ENCODE measurements at regions not wholly inside any gene's neighbourhood (a gene's known extent, or its start where the extent isn't known, plus 50 kb on each side); places are given as distances from the start of the nearest gene placed in this dataset.

DNA sequence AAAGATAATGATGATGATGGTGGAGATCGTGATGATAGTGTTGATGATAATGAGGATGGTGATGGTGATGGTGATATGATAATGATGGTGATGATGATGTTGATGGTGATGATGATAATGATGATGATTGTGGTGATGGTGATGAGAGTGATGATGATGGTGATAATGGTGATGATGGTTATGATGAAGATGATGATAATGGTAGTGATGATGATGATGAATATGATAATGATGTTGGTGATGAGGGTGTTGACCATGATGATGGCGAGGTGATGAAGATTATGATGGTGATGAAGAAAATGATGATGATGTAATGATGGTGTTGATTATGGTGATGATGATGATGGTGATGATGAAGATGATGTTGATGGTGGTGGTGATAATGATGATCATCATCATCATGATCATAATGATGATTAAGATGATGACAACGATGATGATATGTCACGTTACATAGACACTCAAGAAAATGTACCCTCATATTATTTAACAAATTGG lies 1106.4 kb downstream of the NLGN4X start:
- H3K9me3 Mint-ChIP-seq: no peaks in the 10 kb centered on the region
- DNase-seq (ENCODE audit: low spot score in 2 of 2) (no peak), ATAC-seq (no peak)
- H3K27ac Mint-ChIP-seq: no peak overlapping the region
- no peaks in the 10 kb centered on the region for H3K36me3 Mint-ChIP-seq

DNA sequence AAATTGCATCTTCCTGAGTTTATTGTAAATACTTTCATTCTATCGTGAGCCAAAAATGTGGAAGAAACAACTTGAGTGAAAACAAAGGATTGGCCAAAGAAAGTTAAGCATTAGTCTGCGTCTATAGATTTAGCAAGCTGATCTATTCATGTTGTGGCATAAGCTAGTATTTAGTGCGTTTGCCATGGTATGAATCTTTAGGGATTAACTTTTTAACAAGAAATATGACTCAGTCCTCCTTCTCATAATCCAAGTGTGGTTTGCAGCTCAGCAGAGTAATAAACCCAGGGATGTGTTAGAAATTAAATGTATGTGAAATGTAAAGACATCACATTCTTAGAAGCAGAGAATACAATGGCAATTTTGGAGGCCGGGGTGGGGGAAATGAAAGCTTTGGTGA lies 1110.9 kb downstream of the NLGN4X start:
- DNase-seq (ENCODE audit: low spot score in 2 of 2): no peak
- ATAC-seq: no peak
- H3K36me3 Mint-ChIP-seq: no peaks in the 10 kb centered on the region
- H3K27ac Mint-ChIP-seq: no peak overlapping the region
- no peaks in the 10 kb centered on the region for H3K9me3 Mint-ChIP-seq

DNA sequence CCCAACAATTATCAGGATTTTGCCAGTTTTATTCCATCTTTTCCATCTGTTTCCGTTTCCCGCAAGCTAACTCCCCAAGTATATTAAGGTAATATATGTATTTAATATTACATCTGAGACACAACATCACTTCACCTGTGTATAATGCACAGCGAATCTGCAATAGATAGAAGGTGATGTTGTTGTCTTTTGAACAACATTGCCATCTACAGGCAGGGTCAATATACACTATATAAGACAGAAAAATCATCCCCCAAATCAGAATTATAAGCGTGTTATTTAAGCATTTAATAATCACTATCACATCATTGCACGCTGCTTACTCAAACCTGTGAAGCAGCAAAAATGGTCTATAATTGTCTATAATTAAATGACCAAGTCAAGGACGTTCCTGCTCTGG lies 1115.5 kb downstream of the NLGN4X start:
- DNase-seq (ENCODE audit: low spot score in 2 of 2) (no peak), ATAC-seq (no peak)
- H3K27ac Mint-ChIP-seq: no peak overlapping the region
- no peaks in the 10 kb centered on the region for H3K9me3 Mint-ChIP-seq
- no peaks in the 10 kb centered on the region for H3K36me3 Mint-ChIP-seq

DNA sequence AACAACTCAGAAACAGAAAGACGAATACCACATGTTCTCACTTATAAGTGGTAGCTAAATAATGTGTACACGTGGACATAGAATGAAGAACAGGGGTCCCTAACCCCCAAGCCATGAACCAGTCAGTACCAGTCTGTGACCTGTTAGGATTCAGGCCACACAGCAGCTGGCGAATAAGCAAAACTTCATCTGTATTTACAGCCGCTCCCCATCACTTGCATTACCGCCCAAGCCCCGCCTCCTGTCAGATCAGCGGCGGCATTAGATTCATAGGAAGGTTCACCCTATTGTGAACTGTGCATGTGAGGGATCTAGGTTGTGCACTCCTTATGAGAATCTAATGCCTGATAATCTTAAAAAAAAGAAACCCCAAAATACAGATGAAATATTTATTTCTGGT lies 1128.7 kb downstream of the NLGN4X start:
- H3K36me3 Mint-ChIP-seq: no peaks in the 10 kb centered on the region
- DNase-seq (ENCODE audit: low spot score in 2 of 2) (no peak), ATAC-seq (no peak)
- no peak overlapping the region for H3K27ac Mint-ChIP-seq
- peaks cover 0 to 3% of the 10 kb centered on the region in 2 donors for H3K9me3 Mint-ChIP-seq

DNA sequence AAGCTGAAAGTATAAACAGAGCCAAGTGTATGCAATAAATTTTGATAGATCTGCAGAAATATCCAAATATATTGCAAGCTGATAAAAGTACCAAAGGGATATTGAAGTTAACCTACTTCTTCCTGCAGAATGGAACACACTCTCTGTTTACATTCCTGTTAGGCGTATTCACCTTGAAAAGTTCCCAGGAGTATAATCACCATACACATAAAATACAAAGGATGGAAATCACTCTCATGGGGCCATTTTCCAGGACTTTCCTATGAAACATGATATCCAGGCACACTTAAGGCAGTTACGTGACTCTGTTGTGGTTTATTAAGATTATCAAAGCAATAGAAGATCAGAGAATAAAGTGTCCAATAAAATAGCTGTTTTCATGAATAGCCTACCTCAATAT lies 1142.3 kb downstream of the NLGN4X start:
- ATAC-seq: no peak

DNA sequence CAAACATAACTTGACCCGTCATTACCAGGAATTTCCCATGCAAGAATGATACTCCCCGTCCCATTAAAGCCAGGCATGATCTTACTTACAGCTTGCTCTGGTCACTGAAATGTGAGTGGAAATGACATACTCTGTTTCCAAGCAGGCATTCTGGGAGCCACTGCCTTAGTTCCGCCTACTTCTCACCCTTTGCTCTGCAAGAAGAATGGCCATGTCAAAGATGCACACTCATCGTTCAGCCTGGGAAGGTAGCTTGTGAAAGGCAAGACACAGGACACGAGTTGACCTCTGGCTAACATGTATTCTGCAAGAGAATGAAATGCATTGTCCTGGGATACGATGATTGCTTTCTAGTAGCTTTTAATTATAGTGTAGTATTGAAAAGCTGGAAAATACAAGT lies 1144.4 kb downstream of the NLGN4X start:
- Mint-ChIP-seq H3K27ac (no peak overlapping the region), H3K36me3 (no peaks in the 10 kb centered on the region), H3K9me3 (no peaks in the 10 kb centered on the region)
- ATAC-seq (no peak), DNase-seq (ENCODE audit: low spot score in 2 of 2) (no peak)

More for the DNA sequence above, 1142.3 kb downstream of the NLGN4X start:
- no peak for DNase-seq (ENCODE audit: low spot score in 2 of 2)
- H3K9me3 Mint-ChIP-seq: no peaks in the 10 kb centered on the region
- H3K27ac Mint-ChIP-seq: no peak overlapping the region
- H3K36me3 Mint-ChIP-seq: no peaks in the 10 kb centered on the region

DNA sequence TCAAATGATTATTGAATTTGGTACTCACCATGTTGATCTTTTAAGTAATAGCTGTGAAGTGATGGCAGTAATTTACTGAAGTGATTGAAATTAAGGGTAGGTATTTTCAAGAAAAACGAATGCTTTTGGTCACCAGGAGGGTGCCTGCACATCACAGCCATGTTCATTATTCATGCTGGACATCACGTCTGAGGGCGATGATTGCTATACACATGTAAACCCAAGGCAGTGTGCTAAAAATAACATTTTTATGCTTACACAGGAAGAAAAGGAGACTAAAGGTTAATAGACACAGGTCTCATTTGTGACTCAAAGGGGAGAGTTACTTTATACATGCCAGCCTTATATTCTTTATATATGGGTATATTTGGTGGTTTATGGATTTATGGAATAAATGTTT lies 1146.0 kb downstream of the NLGN4X start:
- no peak for DNase-seq (ENCODE audit: low spot score in 2 of 2)
- ATAC-seq: no peak
- H3K9me3 Mint-ChIP-seq: no peaks in the 10 kb centered on the region
- no peaks in the 10 kb centered on the region for H3K36me3 Mint-ChIP-seq
- H3K27ac Mint-ChIP-seq: no peak overlapping the region

DNA sequence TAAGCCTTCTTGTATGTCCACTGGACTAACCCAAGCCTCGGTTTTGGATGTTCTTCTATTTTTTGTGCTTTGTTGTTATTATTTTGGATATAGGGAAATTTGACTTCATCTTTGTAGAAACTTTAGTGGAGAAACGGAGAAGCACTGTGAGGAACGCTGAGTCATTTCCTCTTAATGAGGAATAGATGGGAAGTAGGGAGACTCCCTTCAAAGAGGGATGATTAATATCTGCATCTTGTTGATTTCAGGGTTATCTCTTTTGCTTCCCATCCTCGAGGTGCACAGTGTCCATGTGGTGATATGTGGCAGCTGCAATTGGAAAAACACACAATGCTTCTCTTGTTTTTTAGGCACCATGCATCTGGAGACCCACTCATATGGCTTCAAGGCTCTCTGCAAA lies 1147.9 kb downstream of the NLGN4X start:
- DNase-seq (ENCODE audit: low spot score in 2 of 2) (no peak), ATAC-seq (no peak)
- peaks cover 0 to 4% of the 10 kb centered on the region in 2 donors for H3K9me3 Mint-ChIP-seq
- no peaks in the 10 kb centered on the region for H3K36me3 Mint-ChIP-seq
- H3K27ac Mint-ChIP-seq: no peak overlapping the region

DNA sequence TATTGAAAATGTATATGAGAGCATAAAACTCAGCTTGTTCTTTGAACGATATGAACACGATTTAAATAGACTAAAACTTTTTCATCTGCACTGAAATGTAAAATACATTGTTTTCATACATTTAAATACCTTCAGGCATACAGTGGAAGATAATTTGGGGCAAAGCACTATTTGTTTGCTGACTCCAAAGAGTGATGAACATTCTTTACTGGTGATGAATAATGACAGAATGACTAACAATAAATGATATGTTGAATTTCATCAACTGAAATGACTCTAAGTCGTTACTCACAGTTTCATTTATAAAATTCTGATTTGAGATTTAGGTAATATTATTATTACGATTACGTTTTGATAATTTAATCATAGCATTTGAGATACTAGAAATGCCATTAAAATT lies 1160.1 kb downstream of the NLGN4X start:
- DNase-seq (ENCODE audit: low spot score in 2 of 2): no peak
- Mint-ChIP-seq H3K36me3 (no peaks in the 10 kb centered on the region), H3K9me3 (no peaks in the 10 kb centered on the region), H3K27ac (no peak overlapping the region)
- no peak for ATAC-seq

DNA sequence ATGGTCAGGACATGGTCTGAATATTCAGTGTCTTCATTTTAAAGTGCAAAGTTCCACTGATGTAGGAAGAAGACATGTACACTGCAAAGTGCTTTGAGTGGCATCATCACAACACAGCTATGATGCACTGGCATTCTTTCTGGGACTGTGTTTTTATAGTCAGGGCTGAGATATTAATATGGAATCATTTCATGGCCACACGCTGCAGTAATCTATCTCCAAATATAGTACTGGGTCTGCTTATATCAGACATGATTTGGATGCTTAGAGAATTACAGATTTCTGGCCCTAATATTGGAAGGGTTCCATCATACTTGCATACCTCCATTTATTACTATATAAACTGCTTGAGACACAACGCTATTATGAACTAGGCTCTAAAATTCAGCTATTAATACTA lies 1170.9 kb downstream of the NLGN4X start:
- Mint-ChIP-seq H3K27ac (no peak overlapping the region), H3K36me3 (no peaks in the 10 kb centered on the region), H3K9me3 (peaks cover 8 to 10% of the 10 kb centered on the region in 2 donors)
- no peak for ATAC-seq
- no peak for DNase-seq (ENCODE audit: low spot score in 2 of 2)

DNA sequence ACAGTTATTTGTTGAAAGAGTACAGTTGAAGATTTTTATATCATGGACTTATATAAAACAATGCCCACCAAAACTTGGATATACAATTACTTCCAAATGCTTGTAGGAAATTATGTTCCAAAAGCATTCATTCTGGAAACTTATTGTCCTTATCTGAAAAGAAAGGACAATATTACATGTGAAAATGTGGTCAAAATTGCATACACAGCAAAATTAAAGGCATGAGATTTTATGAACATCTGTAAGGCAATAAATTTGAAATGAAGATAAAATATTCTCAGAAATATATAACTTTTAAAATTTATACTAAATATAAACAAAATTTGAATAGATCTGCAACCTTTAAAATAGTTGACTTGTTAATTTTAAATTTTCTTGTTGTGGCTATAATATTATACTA lies 1173.8 kb downstream of the NLGN4X start:
- peaks cover 8 to 10% of the 10 kb centered on the region in 2 donors for H3K9me3 Mint-ChIP-seq
- H3K27ac Mint-ChIP-seq: no peak overlapping the region
- ATAC-seq (no peak), DNase-seq (ENCODE audit: low spot score in 2 of 2) (no peak)
- H3K36me3 Mint-ChIP-seq: no peaks in the 10 kb centered on the region

DNA sequence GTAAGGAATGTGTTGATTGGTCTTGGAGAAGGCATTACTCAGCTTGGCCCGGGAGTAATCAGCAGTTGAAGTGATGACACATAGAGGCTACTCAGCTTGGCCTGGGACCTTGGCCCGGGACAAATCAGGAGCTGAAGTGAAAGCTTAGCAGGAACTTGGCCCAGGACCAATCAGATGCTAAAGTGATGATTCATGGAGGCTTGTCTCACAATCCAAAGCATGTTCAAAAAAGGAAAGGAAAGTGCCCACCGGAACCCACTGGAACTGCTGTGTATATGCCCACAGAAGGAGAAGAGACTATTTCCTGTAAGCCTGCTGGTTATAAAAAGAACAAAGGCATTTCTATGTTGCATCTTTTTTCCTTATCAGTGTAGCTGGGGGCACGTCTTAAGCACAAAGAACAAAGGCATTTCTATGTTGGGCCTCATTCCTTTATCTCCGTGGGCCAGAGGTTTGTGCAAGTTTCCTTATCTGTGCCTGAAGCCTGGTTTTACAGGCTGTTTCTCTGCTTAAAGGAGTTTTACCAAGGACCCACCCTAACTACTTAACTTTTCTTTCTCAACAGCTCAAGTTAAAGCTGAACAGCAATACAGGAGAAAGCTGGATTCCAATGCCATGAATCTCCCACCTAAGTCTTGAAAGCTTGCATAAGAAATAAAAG lies 1176.7 kb downstream of the NLGN4X start:
- ATAC-seq: no peak
- Mint-ChIP-seq H3K36me3 (no peaks in the 10 kb centered on the region), H3K27ac (no peak overlapping the region), H3K9me3 (peaks cover 7 to 8% of the 10 kb centered on the region in 2 donors)
- no peak for DNase-seq (ENCODE audit: low spot score in 2 of 2)

DNA sequence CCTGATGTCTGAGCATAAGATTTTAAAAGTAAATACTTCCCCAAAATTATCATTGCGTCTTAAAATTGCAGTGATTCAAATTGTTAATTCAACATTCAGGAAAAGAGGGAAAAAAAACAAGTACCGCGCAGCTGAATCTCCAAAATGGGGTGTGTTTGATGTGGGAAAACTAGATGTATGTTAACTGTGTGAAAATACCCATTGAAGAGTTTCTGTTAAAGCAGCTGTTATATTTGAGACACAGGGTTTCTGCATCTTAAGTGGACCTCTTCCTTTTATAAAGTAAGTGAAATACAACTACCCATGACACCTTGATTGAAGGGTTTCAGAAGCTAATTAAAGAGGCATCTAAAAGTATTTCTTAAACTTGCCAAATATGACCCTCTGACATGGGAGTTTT lies 1186.1 kb downstream of the NLGN4X start:
- ATAC-seq (no peak), DNase-seq (ENCODE audit: low spot score in 2 of 2) (no peak)
- Mint-ChIP-seq H3K27ac (no peak overlapping the region), H3K36me3 (no peaks in the 10 kb centered on the region), H3K9me3 (peaks cover 0 to 5% of the 10 kb centered on the region in 2 donors)

DNA sequence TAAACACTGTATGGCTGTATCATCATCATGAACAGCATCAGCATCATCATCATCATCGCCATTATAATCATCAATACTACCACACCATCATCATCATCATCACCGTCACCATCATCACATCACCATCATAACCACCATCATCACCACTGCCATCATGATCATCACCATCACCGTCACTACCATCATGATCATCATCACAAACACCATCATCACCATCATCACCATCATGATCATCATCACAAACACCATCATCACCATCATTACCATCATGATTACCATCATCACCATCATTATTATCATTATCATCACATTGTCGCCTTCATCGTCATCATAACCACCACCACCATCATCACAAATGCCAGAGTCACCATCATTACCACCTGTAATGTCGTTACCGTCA lies 1196.9 kb downstream of the NLGN4X start:
- Mint-ChIP-seq H3K9me3 (peaks cover 0 to 8% of the 10 kb centered on the region in 2 donors), H3K27ac (no peak overlapping the region)

DNA sequence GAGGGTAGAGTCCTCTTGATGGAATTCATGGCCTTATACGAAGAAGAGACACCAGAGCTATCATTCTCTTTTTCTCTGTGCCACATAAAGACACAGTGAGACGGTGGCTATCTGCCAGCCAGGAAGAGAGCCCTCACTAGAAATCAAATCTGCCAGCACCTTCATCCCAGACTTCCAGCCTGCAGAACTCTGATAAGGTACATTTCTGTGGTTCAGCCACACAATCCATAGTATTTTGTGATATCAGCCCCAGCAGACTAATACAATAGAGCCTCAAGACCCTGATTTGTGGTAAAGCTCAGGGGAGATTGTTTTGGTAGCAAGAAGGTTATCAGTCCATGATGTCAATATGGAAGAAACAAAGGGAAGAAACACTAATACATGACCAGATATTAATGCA lies 1213.2 kb downstream of the NLGN4X start:
- H3K9me3 Mint-ChIP-seq: no peaks in the 10 kb centered on the region
- H3K27ac Mint-ChIP-seq: no peak overlapping the region
- DNase-seq (ENCODE audit: low spot score in 2 of 2) (no peak), ATAC-seq (no peak)
- no peaks in the 10 kb centered on the region for H3K36me3 Mint-ChIP-seq

More for the DNA sequence above, 1196.9 kb downstream of the NLGN4X start:
- ATAC-seq (no peak), DNase-seq (ENCODE audit: low spot score in 2 of 2) (no peak)
- H3K36me3 Mint-ChIP-seq: no peaks in the 10 kb centered on the region

DNA sequence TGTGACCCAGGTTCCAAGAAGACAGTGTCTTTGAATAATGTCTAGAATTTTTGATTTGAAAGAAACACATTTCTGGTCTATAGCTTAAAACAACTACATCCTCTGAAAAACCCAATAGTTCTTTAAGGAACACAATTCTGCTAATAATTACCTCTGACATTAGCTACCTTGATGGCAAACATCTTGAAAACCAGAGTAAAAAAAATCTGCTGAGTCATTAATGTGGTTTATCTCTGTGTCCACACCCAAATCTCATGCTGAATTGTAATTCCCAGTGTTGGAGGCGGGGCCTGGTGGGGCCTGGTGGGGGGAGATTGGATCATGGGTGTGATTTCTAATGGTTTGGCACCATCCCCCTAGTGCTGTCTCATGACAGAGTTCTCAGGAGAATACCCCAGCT lies 1233.8 kb downstream of the NLGN4X start:
- ATAC-seq: no peak
- Mint-ChIP-seq H3K9me3 (peaks cover 4 to 9% of the 10 kb centered on the region in 2 donors), H3K27ac (no peak overlapping the region), H3K36me3 (no peaks in the 10 kb centered on the region)
- no peak for DNase-seq (ENCODE audit: low spot score in 2 of 2)

DNA sequence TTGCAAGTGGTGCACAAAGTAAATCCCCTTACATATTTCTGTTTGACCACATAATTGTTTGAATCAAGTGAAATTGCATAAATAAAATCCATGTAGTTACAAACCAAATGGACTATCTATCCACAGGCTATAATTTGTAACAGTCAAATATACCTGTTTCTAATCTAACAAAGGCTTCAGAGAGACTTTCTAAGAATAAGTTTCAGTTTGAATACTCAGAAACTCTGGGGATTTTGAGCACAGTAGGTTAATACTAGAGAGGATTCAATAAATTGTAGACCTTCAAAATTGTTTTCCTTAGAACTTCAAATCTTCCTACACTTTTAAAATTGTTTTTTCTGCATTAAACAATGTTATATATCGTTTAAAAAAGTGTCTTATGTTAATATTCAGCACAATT lies 1250.1 kb downstream of the NLGN4X start:
- Mint-ChIP-seq H3K36me3 (no peaks in the 10 kb centered on the region), H3K27ac (no peak overlapping the region), H3K9me3 (peaks cover 5 to 8% of the 10 kb centered on the region in 2 donors)
- no peak for DNase-seq (ENCODE audit: low spot score in 2 of 2)
- no peak for ATAC-seq

DNA sequence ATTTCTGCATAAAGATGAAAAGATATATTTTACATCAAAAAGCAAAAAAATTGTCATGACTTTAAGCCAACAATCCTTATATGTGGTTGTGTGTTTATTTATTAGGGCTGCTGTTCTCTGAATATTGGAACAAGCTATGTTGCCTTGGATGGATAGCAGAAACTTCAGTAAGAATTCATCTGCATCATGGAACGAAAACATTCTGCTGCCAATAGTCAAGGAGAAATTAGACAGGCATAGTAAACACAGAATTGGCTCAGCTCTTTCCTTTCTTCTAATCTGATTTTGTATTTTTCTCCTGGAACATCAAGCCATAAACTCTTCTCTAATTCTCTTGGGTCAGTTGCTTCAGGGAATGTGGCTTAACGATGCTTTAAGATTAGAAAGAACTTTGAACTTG lies 1257.0 kb downstream of the NLGN4X start:
- H3K9me3 Mint-ChIP-seq: peaks cover 5 to 10% of the 10 kb centered on the region in 2 donors
- no peak overlapping the region for H3K27ac Mint-ChIP-seq
- ATAC-seq (no peak), DNase-seq (ENCODE audit: low spot score in 2 of 2) (no peak)
- H3K36me3 Mint-ChIP-seq: no peaks in the 10 kb centered on the region
